ENCODE measurements at regions not wholly inside any gene's neighbourhood (a gene's known extent, or its start where the extent isn't known, plus 50 kb on each side); places are given as distances from the start of the nearest gene placed in this dataset.
"Not testable (repeated sequence)": the region's sequence is repeated elsewhere in the genome, so short reads cannot be mapped to it uniquely, and the experiment has no call there.

GRCh38 chr17:53765609-53766008 is 57.1 kb upstream of the KIF2B start:
- no peak for DNase-seq

GRCh38 chr17:53765129-53765528 is 57.6 kb upstream of the KIF2B start:
- no peak for DNase-seq

GRCh38 chr17:53757559-53757958 is 65.2 kb upstream of the KIF2B start:
- no peak for DNase-seq

GRCh38 chr17:53757116-53757515 is 65.6 kb upstream of the KIF2B start:
- DNase-seq = not testable (repeated sequence)

- DNase-seq = no peak
Observed at GRCh38 chr17:53749178-53749577, 73.5 kb upstream of the KIF2B start.

GRCh38 chr17:53748159-53748820 is 74.4 kb upstream of the KIF2B start:
- not testable (repeated sequence) for DNase-seq

- DNase-seq = no peak
Observed at GRCh38 chr17:53740312-53740711, 82.4 kb upstream of the KIF2B start.

- no peak for DNase-seq
Observed at GRCh38 chr17:53736516-53737240, 86.0 kb upstream of the KIF2B start.

- no peak for DNase-seq
Observed at GRCh38 chr17:53724726-53725125, 98.0 kb upstream of the KIF2B start.

GRCh38 chr17:53722407-53722806 is 100.3 kb upstream of the KIF2B start:
- DNase-seq = peak; percentile 81

- DNase-seq = no peak
Observed at GRCh38 chr17:53721101-53721500, 101.6 kb upstream of the KIF2B start.

- DNase-seq = no peak
Observed at GRCh38 chr17:53719229-53719628, 103.5 kb upstream of the KIF2B start.

GRCh38 chr17:53707566-53707965 is 115.2 kb upstream of the KIF2B start:
- DNase-seq = no peak

GRCh38 chr17:53696286-53696685 is 126.4 kb upstream of the KIF2B start:
- no peak for DNase-seq

- no peak for DNase-seq
Observed at GRCh38 chr17:53687324-53687723, 135.4 kb upstream of the KIF2B start.

GRCh38 chr17:53680745-53681144 is 142.0 kb upstream of the KIF2B start:
- no peak for DNase-seq

- DNase-seq = no peak
Observed at GRCh38 chr17:53668854-53669253, 153.9 kb upstream of the KIF2B start.

- no peak for DNase-seq
Observed at GRCh38 chr17:53662608-53663007, 160.1 kb upstream of the KIF2B start.

GRCh38 chr17:53659181-53659580 is 163.5 kb upstream of the KIF2B start:
- DNase-seq = no peak

- no peak for DNase-seq
Observed at GRCh38 chr17:53655591-53655990, 167.1 kb upstream of the KIF2B start.

- DNase-seq = no peak
Observed at GRCh38 chr17:53649201-53649600, 173.5 kb upstream of the KIF2B start.

- no peak for DNase-seq
Observed at GRCh38 chr17:53646835-53647234, 175.9 kb upstream of the KIF2B start.

- DNase-seq = no peak
Observed at GRCh38 chr17:53640808-53641207, 181.9 kb upstream of the KIF2B start.

- no peak for DNase-seq
Observed at GRCh38 chr17:53635444-53635843, 187.3 kb upstream of the KIF2B start.

- no peak for DNase-seq
Observed at GRCh38 chr17:53633856-53634255, 188.9 kb upstream of the KIF2B start.
